Brain microvascular endothelial cell (primary cell): ENCODE measurements at regions not wholly inside any gene's neighbourhood (a gene's known extent, or its start where the extent isn't known, plus 50 kb on each side); places are given as distances from the start of the nearest gene placed in this dataset.

Source experiments
- DNase-seq: peaks from one replicate; pipeline ENCODE4 v3.0.0-alpha.2; 2020
- H3K27ac ChIP-seq: fragments of 250-450 bp; sonication (Bioruptor Pico); 2 replicates; pipeline ENCODE4 v1.5.1; 2020; ENCODE audit warnings: mild to moderate bottlenecking, moderate library complexity
- H3K27me3 ChIP-seq: fragments of 250-450 bp; sonication (Bioruptor Pico); replicated peaks from 2 replicates; pipeline ENCODE4 v1.5.1; 2020; ENCODE audit warnings: mild to moderate bottlenecking
- H3K36me3 ChIP-seq: fragments of 250-450 bp; sonication (Bioruptor Pico); replicated peaks from 2 replicates; pipeline ENCODE4 v1.5.1; 2020; ENCODE audit warnings: mild to moderate bottlenecking
- H3K4me3 ChIP-seq: 2 replicates; pipeline ENCODE4 v1.5.1; 2011; ENCODE audit warnings: low read depth, mild to moderate bottlenecking, control low read depth, low read length, moderate library complexity
- in situ Hi-C: cut with HindIII; loops from 2 replicates; pipeline ENCODE4 v1.10.0; 2017; ENCODE audit warnings: low sequenced_read_pairs, low pct_ligation_motif_present
- TF ChIP-seq, protein P1 (sequence below): IDR thresholded peaks from 2 replicates; pipeline ENCODE4 v1.5.1; 2011; ENCODE audit warnings: low read depth, mild to moderate bottlenecking, moderate library complexity, low read length, control low read depth, inconsistent platforms; ENCODE audit errors: missing control alignments

- no peak for DNase-seq
- TF ChIP-seq, protein P1, sequence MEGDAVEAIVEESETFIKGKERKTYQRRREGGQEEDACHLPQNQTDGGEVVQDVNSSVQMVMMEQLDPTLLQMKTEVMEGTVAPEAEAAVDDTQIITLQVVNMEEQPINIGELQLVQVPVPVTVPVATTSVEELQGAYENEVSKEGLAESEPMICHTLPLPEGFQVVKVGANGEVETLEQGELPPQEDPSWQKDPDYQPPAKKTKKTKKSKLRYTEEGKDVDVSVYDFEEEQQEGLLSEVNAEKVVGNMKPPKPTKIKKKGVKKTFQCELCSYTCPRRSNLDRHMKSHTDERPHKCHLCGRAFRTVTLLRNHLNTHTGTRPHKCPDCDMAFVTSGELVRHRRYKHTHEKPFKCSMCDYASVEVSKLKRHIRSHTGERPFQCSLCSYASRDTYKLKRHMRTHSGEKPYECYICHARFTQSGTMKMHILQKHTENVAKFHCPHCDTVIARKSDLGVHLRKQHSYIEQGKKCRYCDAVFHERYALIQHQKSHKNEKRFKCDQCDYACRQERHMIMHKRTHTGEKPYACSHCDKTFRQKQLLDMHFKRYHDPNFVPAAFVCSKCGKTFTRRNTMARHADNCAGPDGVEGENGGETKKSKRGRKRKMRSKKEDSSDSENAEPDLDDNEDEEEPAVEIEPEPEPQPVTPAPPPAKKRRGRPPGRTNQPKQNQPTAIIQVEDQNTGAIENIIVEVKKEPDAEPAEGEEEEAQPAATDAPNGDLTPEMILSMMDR = no peak
- no peaks in the 10 kb centered on the region for H3K36me3 ChIP-seq
- H3K27ac ChIP-seq = no peak overlapping the region
- in situ Hi-C loops = no loop called here
- H3K4me3 ChIP-seq = no peak overlapping the region
- no peaks in the 10 kb centered on the region for H3K27me3 ChIP-seq
Measured at GRCh38 chr11:15742626-15743519, 613.5 kb downstream of the SOX6 start.

GRCh38 chr11:15744693-15745092 is 611.7 kb downstream of the SOX6 start:
- H3K27me3 ChIP-seq = no peaks in the 10 kb centered on the region
- no peaks in the 10 kb centered on the region for H3K36me3 ChIP-seq
- TF ChIP-seq, protein P1 = no peak
- in situ Hi-C loops = no loop called here
- no peak overlapping the region for H3K4me3 ChIP-seq
- no peak overlapping the region for H3K27ac ChIP-seq
- DNase-seq = no peak

GRCh38 chr11:15745266-15745665 is 611.1 kb downstream of the SOX6 start:
- TF ChIP-seq, protein P1 = no peak
- Histone ChIP-seq H3K4me3 (no peak overlapping the region), H3K36me3 (no peaks in the 10 kb centered on the region), H3K27me3 (no peaks in the 10 kb centered on the region), H3K27ac (no peak overlapping the region)
- in situ Hi-C loops = no loop called here
- DNase-seq = peak; percentile 22

GRCh38 chr11:15747671-15748070 is 608.7 kb downstream of the SOX6 start:
- Histone ChIP-seq H3K36me3 (no peaks in the 10 kb centered on the region), H3K27me3 (no peaks in the 10 kb centered on the region), H3K27ac (no peak overlapping the region), H3K4me3 (no peak overlapping the region)
- TF ChIP-seq, protein P1 = no peak
- DNase-seq = no peak
- in situ Hi-C loops = no loop called here

DNA sequence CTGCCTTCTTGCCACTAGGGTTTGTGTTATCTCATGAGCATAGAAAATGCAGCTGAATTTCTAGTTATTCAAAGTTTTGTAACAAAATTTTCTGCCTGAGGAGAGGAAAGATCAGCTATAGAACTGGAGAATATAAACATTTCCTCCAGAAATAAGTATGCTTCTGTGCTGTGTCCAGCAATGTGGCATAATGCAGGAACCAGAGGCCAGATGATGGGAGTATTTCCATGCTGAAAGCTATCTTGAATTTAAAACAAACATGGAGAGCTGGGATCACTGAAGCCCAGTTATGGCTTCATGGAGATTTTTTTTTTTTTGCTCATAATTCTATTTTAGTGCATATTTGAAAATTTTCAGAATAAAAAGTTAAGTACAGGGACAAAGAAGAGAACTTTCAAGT is 608.2 kb downstream of the SOX6 start:
- no peak overlapping the region for H3K27ac ChIP-seq
- H3K27me3 ChIP-seq = no peaks in the 10 kb centered on the region
- H3K36me3 ChIP-seq = no peaks in the 10 kb centered on the region
- no peak overlapping the region for H3K4me3 ChIP-seq
- TF ChIP-seq, protein P1 = no peak
- in situ Hi-C loops = no loop called here
- DNase-seq = no peak
